ENCODE measurements at regions not wholly inside any gene's neighbourhood (a gene's known extent, or its start where the extent isn't known, plus 50 kb on each side); places are given as distances from the start of the nearest gene placed in this dataset.

DNA sequence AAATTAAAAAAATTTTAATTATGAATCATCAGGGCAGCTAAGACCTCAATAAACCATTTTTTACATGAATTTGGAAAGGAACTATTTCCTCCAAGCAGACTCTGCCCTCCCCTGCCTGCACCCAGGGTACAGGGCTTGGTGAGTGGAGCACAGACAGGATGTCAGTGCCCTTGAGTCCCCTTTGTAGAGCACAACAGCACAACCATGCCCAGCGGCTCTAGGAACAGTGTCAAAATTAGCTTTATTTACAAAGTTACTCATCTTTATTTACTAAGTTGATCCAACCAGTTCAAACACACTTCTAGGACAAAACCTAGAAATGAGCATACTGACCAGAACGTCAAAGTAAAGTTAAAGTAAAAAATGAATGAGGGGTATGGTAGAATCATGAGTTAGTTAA lies 90.6 kb upstream of the TSC22D2 start:
- TF ChIP-seq, protein P1, sequence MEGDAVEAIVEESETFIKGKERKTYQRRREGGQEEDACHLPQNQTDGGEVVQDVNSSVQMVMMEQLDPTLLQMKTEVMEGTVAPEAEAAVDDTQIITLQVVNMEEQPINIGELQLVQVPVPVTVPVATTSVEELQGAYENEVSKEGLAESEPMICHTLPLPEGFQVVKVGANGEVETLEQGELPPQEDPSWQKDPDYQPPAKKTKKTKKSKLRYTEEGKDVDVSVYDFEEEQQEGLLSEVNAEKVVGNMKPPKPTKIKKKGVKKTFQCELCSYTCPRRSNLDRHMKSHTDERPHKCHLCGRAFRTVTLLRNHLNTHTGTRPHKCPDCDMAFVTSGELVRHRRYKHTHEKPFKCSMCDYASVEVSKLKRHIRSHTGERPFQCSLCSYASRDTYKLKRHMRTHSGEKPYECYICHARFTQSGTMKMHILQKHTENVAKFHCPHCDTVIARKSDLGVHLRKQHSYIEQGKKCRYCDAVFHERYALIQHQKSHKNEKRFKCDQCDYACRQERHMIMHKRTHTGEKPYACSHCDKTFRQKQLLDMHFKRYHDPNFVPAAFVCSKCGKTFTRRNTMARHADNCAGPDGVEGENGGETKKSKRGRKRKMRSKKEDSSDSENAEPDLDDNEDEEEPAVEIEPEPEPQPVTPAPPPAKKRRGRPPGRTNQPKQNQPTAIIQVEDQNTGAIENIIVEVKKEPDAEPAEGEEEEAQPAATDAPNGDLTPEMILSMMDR (conservative IDR thresholded peaks at IDR 0.05; ENCODE audit: low read depth, low read length): no peak
- no peak overlapping the region for H3K4me3 ChIP-seq (ENCODE audit: low read length)
- DNase-seq (ENCODE audit: low read depth): no peak

DNA sequence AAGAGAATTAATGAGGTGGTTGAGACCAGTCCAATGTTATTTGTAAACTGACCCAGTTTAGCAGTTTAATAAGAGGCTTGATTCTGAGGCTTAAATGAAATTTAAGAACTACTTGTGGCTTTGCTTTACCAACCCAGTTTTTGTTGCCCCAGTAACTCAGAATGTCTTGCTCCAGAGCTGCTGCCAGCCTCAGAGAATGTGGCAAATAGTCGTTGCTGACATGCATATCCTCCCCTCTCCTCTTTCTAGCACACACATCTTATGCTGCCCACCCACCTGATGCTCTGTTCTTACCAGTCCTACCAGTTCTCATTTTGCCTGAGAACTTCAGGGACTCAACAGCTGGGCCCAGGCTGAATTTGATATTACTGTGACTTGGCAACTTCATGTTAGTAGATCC lies 92.4 kb upstream of the TSC22D2 start:
- no peak overlapping the region for H3K4me3 ChIP-seq (ENCODE audit: low read length)
- DNase-seq (ENCODE audit: low read depth): no peak
- TF ChIP-seq, protein P1 (conservative IDR thresholded peaks at IDR 0.05; ENCODE audit: low read depth, low read length): no peak

DNA sequence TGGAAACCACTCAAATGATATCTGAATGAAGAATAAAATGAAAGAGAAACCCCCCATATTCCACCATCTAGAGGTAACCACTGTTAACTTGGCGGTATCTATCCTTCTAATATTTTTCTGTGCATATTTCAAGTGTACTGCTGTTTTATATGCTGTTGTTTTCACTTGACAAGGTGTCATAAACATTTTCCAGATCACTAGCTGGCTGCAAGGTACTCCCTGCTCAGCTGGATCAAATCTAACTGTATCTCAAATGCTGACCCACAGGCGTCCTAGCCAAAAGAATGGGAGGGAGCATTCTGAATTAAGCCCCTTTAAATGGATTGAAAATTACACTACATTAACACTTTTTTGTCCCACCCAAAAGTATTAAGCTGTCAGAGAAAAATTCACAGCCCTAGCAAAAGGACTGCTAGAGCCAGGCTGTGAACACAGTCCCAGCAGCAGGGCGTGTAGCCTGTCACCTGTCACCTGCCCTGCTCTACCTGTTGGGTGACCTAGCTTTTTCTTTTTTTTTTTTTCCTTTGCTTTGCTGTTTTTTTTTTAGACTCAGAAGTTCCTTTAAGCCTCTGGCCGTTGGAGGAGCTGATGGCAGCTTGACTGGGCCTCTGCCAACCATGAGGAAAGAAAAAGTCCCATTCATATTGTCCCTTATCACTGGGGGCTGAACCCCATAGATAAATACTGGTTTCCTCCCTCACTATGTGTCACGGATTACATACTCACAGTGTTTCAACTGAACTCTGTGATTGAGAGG lies 93.7 kb upstream of the TSC22D2 start:
- TF ChIP-seq, protein P1 (conservative IDR thresholded peaks at IDR 0.05; ENCODE audit: low read depth, low read length): no peak
- DNase-seq (ENCODE audit: low read depth): no peak
- H3K4me3 ChIP-seq (ENCODE audit: low read length): no peak overlapping the region

DNA sequence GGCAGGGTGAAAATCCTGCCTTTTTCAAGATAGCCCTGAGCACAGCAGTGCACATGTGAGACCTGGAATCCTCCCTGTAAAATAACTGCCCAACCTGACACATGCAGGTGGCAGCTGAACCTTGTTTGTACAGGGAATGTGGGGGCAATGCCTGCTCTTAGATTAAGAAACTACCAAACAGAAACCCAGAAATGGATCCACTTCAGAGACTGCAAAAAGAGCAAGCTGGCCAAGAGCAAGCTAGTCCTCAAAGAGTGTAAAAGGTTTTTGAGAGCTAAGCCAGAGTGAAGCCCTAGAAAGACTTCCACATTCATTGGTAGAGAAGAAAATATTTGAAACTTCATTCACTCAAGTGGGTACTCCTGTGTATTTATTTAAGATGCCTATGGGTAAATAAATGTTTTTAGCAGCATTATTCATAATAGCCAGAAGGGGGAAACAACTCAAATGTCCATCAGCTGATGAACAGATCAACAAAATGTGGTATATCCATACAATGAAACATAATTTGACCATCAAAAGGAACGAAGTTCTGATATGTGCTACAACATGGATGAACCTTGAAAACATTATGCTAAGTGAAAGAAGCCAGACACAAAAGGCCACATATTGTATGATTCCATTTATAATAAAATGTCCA lies 96.0 kb upstream of the TSC22D2 start:
- no peak for DNase-seq (ENCODE audit: low read depth)
- H3K4me3 ChIP-seq (ENCODE audit: low read length): no peak overlapping the region
- TF ChIP-seq, protein P1 (conservative IDR thresholded peaks at IDR 0.05; ENCODE audit: low read depth, low read length): no peak

DNA sequence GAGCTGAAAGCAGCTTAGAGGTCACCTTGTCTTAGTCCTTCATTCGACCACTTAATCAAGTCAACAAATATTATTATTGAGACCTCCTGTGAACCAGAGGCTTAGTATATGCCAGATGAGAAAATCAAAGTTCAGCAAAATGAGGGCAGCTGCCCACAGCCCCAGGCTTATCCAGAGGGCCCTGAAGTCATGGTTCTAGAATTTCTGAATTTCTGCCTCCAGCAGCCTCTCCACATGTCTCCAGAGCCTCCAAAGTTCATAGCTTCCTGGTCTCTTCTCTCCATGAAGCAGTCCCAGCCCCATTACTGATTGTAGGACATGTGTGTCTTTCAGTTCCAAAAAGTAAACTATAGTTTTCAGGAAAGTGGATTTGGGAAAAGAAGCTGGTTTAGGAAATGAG lies 96.9 kb upstream of the TSC22D2 start:
- H3K4me3 ChIP-seq (ENCODE audit: low read length): no peak overlapping the region
- DNase-seq (ENCODE audit: low read depth): no peak
- TF ChIP-seq, protein P1 (conservative IDR thresholded peaks at IDR 0.05; ENCODE audit: low read depth, low read length): no peak

DNA sequence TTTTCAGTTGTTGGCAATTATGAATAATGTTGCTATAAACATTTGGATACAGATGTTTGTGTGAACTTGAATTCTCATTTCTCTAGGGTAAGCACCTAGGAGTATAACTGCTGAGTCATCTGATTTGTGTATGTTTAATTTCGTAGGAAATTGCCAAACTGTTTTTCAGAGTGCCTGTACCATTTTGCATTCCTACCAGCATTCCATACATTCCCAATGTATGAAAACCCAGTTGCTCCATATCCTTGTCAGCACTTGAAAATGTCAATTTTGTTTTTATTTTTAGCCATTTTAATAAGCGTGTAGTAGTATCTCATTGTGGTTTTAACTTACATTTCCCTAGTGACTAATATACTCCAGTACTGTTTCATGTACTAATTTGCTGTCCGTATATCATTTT lies 98.5 kb upstream of the TSC22D2 start:
- no peak overlapping the region for H3K4me3 ChIP-seq (ENCODE audit: low read length)
- TF ChIP-seq, protein P1 (conservative IDR thresholded peaks at IDR 0.05; ENCODE audit: low read depth, low read length): no peak
- no peak for DNase-seq (ENCODE audit: low read depth)

DNA sequence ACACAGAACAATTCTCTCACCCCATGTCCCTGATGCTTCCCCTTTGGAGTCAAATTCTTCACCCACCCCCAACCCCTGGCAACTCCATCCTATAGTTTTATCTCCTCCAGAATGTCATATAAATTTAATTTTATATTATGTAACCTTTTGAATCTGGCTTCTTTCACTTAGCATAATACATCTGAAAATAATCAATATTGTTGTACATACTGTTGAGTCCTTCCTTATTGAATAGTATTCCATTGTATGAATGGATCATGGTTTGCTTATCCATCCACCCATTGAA lies 98.9 kb upstream of the TSC22D2 start:
- DNase-seq (ENCODE audit: low read depth): no peak
- no peak overlapping the region for H3K4me3 ChIP-seq (ENCODE audit: low read length)
- TF ChIP-seq, protein P1 (conservative IDR thresholded peaks at IDR 0.05; ENCODE audit: low read depth, low read length): no peak
